HepG2 (cell line): ENCODE measurements at regions not wholly inside any gene's neighbourhood (a gene's known extent, or its start where the extent isn't known, plus 50 kb on each side); places are given as distances from the start of the nearest gene placed in this dataset.

Experiments
- ATAC-seq: fragments of 200-7000 bp; cut with Tn5 transposase; 3 replicates; pipeline ENCODE4 v1.9.1; 2020; ENCODE audit warnings: mild to moderate bottlenecking, moderate library complexity
- BruUV-seq: library from RNA; stranded (reverse); fragments of 400-500 nt; replicated peaks from 2 replicates; lab custom pipeline; 2021; lab: Mats Ljungman, UMichigan
- CTCF ChIA-PET: fragments of 300-600 bp; formaldehyde crosslinking; extraction: SDS; loops from one replicate; lab custom pipeline; 2021; ENCODE audit warnings: low total read pairs, inconsistent platforms, low intra/inter-chr PET ratio; lab: Yijun Ruan, JAX
- POLR2A ChIA-PET: fragments of 350-600 bp; sonication (Branson Sonifier 250); formaldehyde crosslinking; loops from one replicate; lab custom pipeline; 2020; ENCODE audit warnings: antibody characterized with exemption, inconsistent platforms; lab: Yijun Ruan, JAX
- DNase-seq: peaks from one replicate; pipeline ENCODE4 v3.0.0-alpha.2; 2015; ENCODE audit warnings: low spot score
- FAIRE-seq: peaks from 3 replicates; lab custom pipeline; 2011; peaks lifted over from hg19 to GRCh38; lab: Jason Lieb, UNC
- H2AFZ ChIP-seq: one replicate; pipeline ENCODE4 v1.6.1; 2011; ENCODE audit warnings: low read length, inconsistent platforms
- H3K27ac ChIP-seq: fragments of 300-600 bp; 3 replicates; pipeline ENCODE4 v1.8.0; 2011; ENCODE audit warnings: mixed run types, mild to moderate bottlenecking, mixed read lengths, low read length, inconsistent platforms; ENCODE audit not compliant: insufficient read depth; ENCODE audit errors: extremely low read length
- H3K27me3 ChIP-seq, 2 experiments: fragments of 200-600 bp in 1 of 2; 2 replicates in 1 of 2; 3 replicates in 1 of 2; pipeline versions ENCODE4 v1.6.0 to v1.8.0; 2011; ENCODE audit warnings: low read length in 2 of 2, mild to moderate bottlenecking in 2 of 2, moderate library complexity in 2 of 2, inconsistent platforms in 1 of 2; ENCODE audit not compliant: insufficient read depth in 2 of 2, control insufficient read depth in 1 of 2
- H3K36me3 ChIP-seq, 2 experiments: fragments of 200-600 bp in 1 of 2; replicated peaks in 1 of 2; 2 replicates in 1 of 2; 3 replicates in 1 of 2; pipeline versions ENCODE4 v1.5.1 to v1.8.0; 2011; ENCODE audit warnings: low read length in 2 of 2, inconsistent platforms in 1 of 2; ENCODE audit not compliant: insufficient read depth in 2 of 2, control insufficient read depth in 1 of 2
- H3K4me1 ChIP-seq: 2 replicates; pipeline ENCODE4 v1.5.1; 2012; ENCODE audit warnings: low read length, inconsistent platforms; ENCODE audit not compliant: insufficient read depth
- H3K4me2 ChIP-seq: 2 replicates; pipeline ENCODE4 v1.6.0; 2011; ENCODE audit warnings: low read depth, low read length, inconsistent platforms
- H3K4me3 ChIP-seq, 3 experiments: fragments of 200-600 bp in 1 of 3; sonication (generic), shearing (Covaris generic) in 1 of 3; replicated peaks in 1 of 3; 2 replicates each; pipeline ENCODE4 v1.5.1; 2011 to 2016; ENCODE audit warnings: low read length in 3 of 3, inconsistent platforms in 2 of 3, low read depth in 2 of 3, mild to moderate bottlenecking in 2 of 3, control low read depth in 1 of 3, mixed read lengths in 1 of 3; ENCODE audit not compliant: insufficient read depth in 1 of 3
- H3K79me2 ChIP-seq: one replicate; pipeline ENCODE4 v1.6.1; 2011; ENCODE audit warnings: low read length, inconsistent platforms; ENCODE audit not compliant: insufficient read depth
- H3K9ac ChIP-seq: 2 replicates; pipeline ENCODE4 v1.6.0; 2011; ENCODE audit warnings: mild to moderate bottlenecking, low read depth, low read length, inconsistent platforms; ENCODE audit not compliant: insufficient read depth
- H3K9me3 ChIP-seq: 2 replicates; pipeline ENCODE4 v1.5.1; 2012; ENCODE audit warnings: mild to moderate bottlenecking, low read length
- H4K20me1 ChIP-seq: 2 replicates; pipeline ENCODE4 v1.6.0; 2011; ENCODE audit warnings: inconsistent platforms, mild to moderate bottlenecking, low read length, moderate library complexity; ENCODE audit not compliant: insufficient read depth
- AHR ChIP-seq: IDR thresholded peaks from 2 replicates; pipeline ENCODE4 v1.6.1; 2018; ENCODE audit warnings: missing genetic modification reagents, missing compliant biosample characterization
- ARID4A ChIP-seq: sonication (generic); formaldehyde crosslinking; IDR thresholded peaks from 2 replicates; pipeline ENCODE4 v1.5.0; 2020; ENCODE audit warnings: mild to moderate bottlenecking, missing genetic modification reagents, borderline replicate concordance
- ATF5 ChIP-seq: sonication (generic); formaldehyde crosslinking; IDR thresholded peaks from 2 replicates; pipeline ENCODE4 v1.4.0; 2020; ENCODE audit warnings: mild to moderate bottlenecking, low read depth, missing genetic modification reagents
- HDAC2 ChIP-seq: sonication (generic); formaldehyde crosslinking; IDR thresholded peaks from 2 replicates; pipeline ENCODE4 v1.4.0; 2020; ENCODE audit warnings: missing genetic modification reagents
- SMAD9 ChIP-seq: sonication (generic); formaldehyde crosslinking; IDR thresholded peaks from 2 replicates; pipeline ENCODE4 v1.5.1; 2020; ENCODE audit warnings: mild to moderate bottlenecking, missing genetic modification reagents
- ZNF292 ChIP-seq: sonication (generic); formaldehyde crosslinking; IDR thresholded peaks from 2 replicates; pipeline ENCODE4 v1.8.1; 2022; ENCODE audit warnings: mild to moderate bottlenecking, low read depth, missing genetic modification reagents, borderline replicate concordance
- WGBS: methylation state at CpG from one replicate; pipeline ENCODE4 v1.1.6; 2017; ENCODE audit warnings: low lambda C conversion rate; 5-methylcytosine and 5-hydroxymethylcytosine counted together
- in situ Hi-C: cut with HindIII; loops from 2 replicates; pipeline ENCODE4 v1.10.0; 2017; ENCODE audit warnings: low pct_unique_long_range_greater_than_20kb; ENCODE audit not compliant: extremely low pct_ligation_motif_present
- intact Hi-C: fragments of 100-400 bp; cut with micrococcal nuclease; formaldehyde crosslinking; loops from one replicate; pipeline ENCODE4 v1.10.0; 2022; ENCODE audit not compliant: unreplicated experiment

GRCh38 chr7:112995059-112995824 lies 91.4 kb downstream of the GPR85 start:
- TF ChIP-seq ATF5 (CRISPR knock-in tag), result no peak
- no peak for TF ChIP-seq SMAD9 (CRISPR knock-in tag)
- TF ChIP-seq ZNF292 (CRISPR knock-in tag), result no peak
- no peak for TF ChIP-seq AHR
- no peak for TF ChIP-seq HDAC2 (CRISPR knock-in tag)
- no peak for TF ChIP-seq ARID4A (CRISPR knock-in tag)
- no peaks in the 10 kb centered on the region for H3K4me1 ChIP-seq
- H3K36me3 ChIP-seq, result no peaks in the 10 kb centered on the region
- ChIA-PET POLR2A (no interaction called here), CTCF (no interaction called here)
- intact Hi-C loops (no loop called here), in situ Hi-C loops (no loop called here)
- no peaks in the 10 kb centered on the region for H3K9me3 ChIP-seq
- H2AFZ ChIP-seq, result no peak overlapping the region
- ATAC-seq (no peak), DNase-seq (no peak), FAIRE-seq (no peak)
- H3K27me3 ChIP-seq, result no peaks in the 10 kb centered on the region
- H4K20me1 ChIP-seq, result no peaks in the 10 kb centered on the region
- WGBS, result 23% methylated on average over 3 of the region's 3 CpGs
- no peak overlapping the region for H3K9ac ChIP-seq
- no TSS peak for BruUV-seq
- no peaks in the 10 kb centered on the region for H3K79me2 ChIP-seq
- H3K4me3 ChIP-seq, result no peak overlapping the region
- no peak overlapping the region for H3K27ac ChIP-seq
- no peak overlapping the region for H3K4me2 ChIP-seq
